ENCODE measurements at regions not wholly inside any gene's neighbourhood (a gene's known extent, or its start where the extent isn't known, plus 50 kb on each side); places are given as distances from the start of the nearest gene placed in this dataset.

- no peak for DNase-seq (ENCODE audit: low spot score)
- Mint-ChIP-seq H3K9me3 (ENCODE audit: low read depth) (no peaks in the 10 kb centered on the region), H3K4me3 (ENCODE audit: unreplicated experiment) (no peak overlapping the region), H3K4me1 (ENCODE audit: low read depth) (peaks cover 25% of the 10 kb centered on the region), H3K27me3 (ENCODE audit: low read depth) (peaks cover 3% of the 10 kb centered on the region), H3K36me3 (ENCODE audit: low read depth) (no peaks in the 10 kb centered on the region), H3K27ac (ENCODE audit: unreplicated experiment) (peak overlapping the region; percentile 95)
- TF ChIP-seq CTCF (IDR thresholded peaks at IDR 0.05), result no peak
These were observed 91.5 kb downstream of the TENT5C start for GRCh38 chr1:117697220-117697781.

DNA sequence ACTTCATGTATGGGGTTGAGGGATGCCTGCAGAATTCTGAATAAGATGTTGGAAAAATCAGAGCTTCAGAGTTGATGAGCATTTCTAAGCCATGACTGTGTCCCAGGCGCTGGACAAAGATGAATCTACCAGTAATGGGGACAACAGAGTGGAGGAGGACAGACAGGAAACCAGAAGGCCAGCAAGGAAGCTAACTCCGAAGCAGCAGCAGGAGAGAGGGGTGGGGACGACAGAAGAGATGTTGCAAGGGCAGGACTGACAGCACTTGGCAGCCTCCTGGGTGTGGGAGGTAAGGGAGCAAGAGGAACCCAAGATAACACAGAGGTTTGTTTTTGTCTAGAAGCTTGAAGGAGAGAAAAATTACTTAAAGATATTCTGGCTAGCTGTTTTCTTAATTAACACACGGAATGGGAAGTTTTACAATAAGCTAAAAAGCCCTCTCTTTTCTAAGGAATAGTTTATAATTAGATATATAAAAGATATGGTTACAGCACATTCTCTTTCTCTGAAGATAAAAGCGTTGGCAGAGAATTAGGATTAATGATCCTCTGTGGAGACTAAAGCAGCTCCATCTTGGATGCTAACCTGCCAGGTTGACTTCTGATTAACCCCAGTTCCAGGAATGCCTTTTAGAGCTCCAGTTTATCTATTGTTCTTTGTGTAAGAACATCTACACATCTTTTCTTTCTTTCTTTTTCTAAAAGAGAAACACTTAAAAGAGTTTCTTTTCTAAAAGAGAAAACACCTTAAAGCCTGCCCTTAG is 92.7 kb downstream of the TENT5C start:
- Mint-ChIP-seq H3K27me3 (ENCODE audit: low read depth) (peaks cover 3% of the 10 kb centered on the region), H3K9me3 (ENCODE audit: low read depth) (no peaks in the 10 kb centered on the region), H3K4me3 (ENCODE audit: unreplicated experiment) (no peak overlapping the region), H3K27ac (ENCODE audit: unreplicated experiment) (no peak overlapping the region), H3K36me3 (ENCODE audit: low read depth) (no peaks in the 10 kb centered on the region), H3K4me1 (ENCODE audit: low read depth) (peaks cover 25% of the 10 kb centered on the region)
- no peak for TF ChIP-seq CTCF (IDR thresholded peaks at IDR 0.05)
- DNase-seq (ENCODE audit: low spot score), result no peak

- Mint-ChIP-seq H3K9me3 (ENCODE audit: low read depth) (no peaks in the 10 kb centered on the region), H3K4me3 (ENCODE audit: unreplicated experiment) (no peak overlapping the region), H3K27ac (ENCODE audit: unreplicated experiment) (no peak overlapping the region), H3K4me1 (ENCODE audit: low read depth) (peaks cover 22% of the 10 kb centered on the region), H3K27me3 (ENCODE audit: low read depth) (peaks cover 3% of the 10 kb centered on the region), H3K36me3 (ENCODE audit: low read depth) (no peaks in the 10 kb centered on the region)
- DNase-seq (ENCODE audit: low spot score), result no peak
- no peak for TF ChIP-seq CTCF (IDR thresholded peaks at IDR 0.05)
These were observed 94.1 kb downstream of the TENT5C start for GRCh38 chr1:117699953-117700352.

DNA sequence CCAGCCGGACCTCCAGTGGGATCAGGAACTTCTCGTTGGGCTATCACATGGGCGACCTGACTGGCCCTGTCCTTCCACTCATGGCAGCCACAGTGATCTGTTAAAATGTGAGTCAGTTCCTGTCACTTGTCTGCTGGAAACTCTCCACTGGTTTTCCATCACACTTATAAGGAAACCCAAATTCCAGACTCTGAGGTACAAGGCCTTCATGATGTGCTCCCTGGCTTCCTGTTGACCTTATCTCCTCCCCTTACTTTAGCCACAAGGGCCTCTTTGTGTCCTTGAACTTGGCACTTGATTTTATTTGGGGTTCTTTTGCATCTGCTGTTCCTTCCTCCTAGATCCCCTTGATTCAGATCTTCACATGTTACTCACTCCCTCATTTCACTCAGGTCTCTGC is 96.8 kb downstream of the TENT5C start:
- no peak overlapping the region for H3K27ac Mint-ChIP-seq (ENCODE audit: unreplicated experiment)
- no peaks in the 10 kb centered on the region for H3K36me3 Mint-ChIP-seq (ENCODE audit: low read depth)
- no peak overlapping the region for H3K4me3 Mint-ChIP-seq (ENCODE audit: unreplicated experiment)
- H3K4me1 Mint-ChIP-seq (ENCODE audit: low read depth), result peaks cover 3% of the 10 kb centered on the region
- no peak for TF ChIP-seq CTCF (IDR thresholded peaks at IDR 0.05)
- peaks cover 3% of the 10 kb centered on the region for H3K27me3 Mint-ChIP-seq (ENCODE audit: low read depth)
- DNase-seq (ENCODE audit: low spot score), result no peak
- peaks cover 4% of the 10 kb centered on the region for H3K9me3 Mint-ChIP-seq (ENCODE audit: low read depth)

DNA sequence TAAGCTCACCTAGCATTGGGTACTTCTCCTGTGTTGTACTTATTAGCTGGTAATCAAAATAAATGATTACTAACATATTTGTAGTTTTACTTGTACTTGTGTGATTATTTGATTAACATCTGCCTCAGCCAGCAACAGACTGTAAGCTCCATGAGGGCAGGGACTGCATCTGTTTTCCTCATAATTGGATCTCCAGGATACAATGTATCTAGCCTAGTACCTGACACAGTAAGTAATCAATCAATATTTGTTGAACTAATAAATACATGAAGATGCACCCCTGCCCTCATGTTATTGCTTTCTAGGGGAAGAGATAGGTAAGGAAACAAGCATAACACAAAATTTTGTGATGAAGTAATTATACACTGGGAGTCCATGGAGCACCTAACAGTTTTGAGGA is 101.5 kb downstream of the TENT5C start:
- no peak for DNase-seq (ENCODE audit: low spot score)
- H3K4me3 Mint-ChIP-seq (ENCODE audit: unreplicated experiment), result no peak overlapping the region
- H3K36me3 Mint-ChIP-seq (ENCODE audit: low read depth), result no peaks in the 10 kb centered on the region

More for the DNA sequence above, 101.5 kb downstream of the TENT5C start:
- Mint-ChIP-seq H3K27ac (ENCODE audit: unreplicated experiment) (no peak overlapping the region), H3K4me1 (ENCODE audit: low read depth) (no peaks in the 10 kb centered on the region), H3K9me3 (ENCODE audit: low read depth) (peaks cover 4% of the 10 kb centered on the region), H3K27me3 (ENCODE audit: low read depth) (no peaks in the 10 kb centered on the region)
- TF ChIP-seq CTCF (IDR thresholded peaks at IDR 0.05), result no peak
